ENCODE measurements at regions not wholly inside any gene's neighbourhood (a gene's known extent, or its start where the extent isn't known, plus 50 kb on each side); places are given as distances from the start of the nearest gene placed in this dataset.

- TF ChIP-seq CTCF (conservative IDR thresholded peaks at IDR 0.05) (no peak), ZFX (IDR thresholded peaks at IDR 0.05) (no peak)
- H3K27ac ChIP-seq, result no peak overlapping the region
These were observed 238.5 kb upstream of the CSF3R start for GRCh38 chr1:36721261-36721660.

GRCh38 chr1:36717431-36717830 lies 234.7 kb upstream of the CSF3R start:
- no peak overlapping the region for H3K27ac ChIP-seq
- TF ChIP-seq CTCF (conservative IDR thresholded peaks at IDR 0.05), result no peak

GRCh38 chr1:36715797-36716196 lies 233.1 kb upstream of the CSF3R start:
- TF ChIP-seq CTCF (conservative IDR thresholded peaks at IDR 0.05) (no peak), ZFX (IDR thresholded peaks at IDR 0.05) (no peak)
- no peak overlapping the region for H3K27ac ChIP-seq

- no peak for TF ChIP-seq CTCF (conservative IDR thresholded peaks at IDR 0.05)
- no peak for TF ChIP-seq ZFX (IDR thresholded peaks at IDR 0.05)
- H3K27ac ChIP-seq, result no peak overlapping the region
These were observed 231.6 kb upstream of the CSF3R start for GRCh38 chr1:36714301-36714700.

- H3K27ac ChIP-seq, result no peak overlapping the region
- TF ChIP-seq ZFX (IDR thresholded peaks at IDR 0.05) (no peak), CTCF (conservative IDR thresholded peaks at IDR 0.05) (no peak)
These were observed 228.8 kb upstream of the CSF3R start for GRCh38 chr1:36711480-36711879.

- no peak overlapping the region for H3K27ac ChIP-seq
- TF ChIP-seq ZFX (IDR thresholded peaks at IDR 0.05), result no peak
- no peak for TF ChIP-seq CTCF (conservative IDR thresholded peaks at IDR 0.05)
These were observed 228.2 kb upstream of the CSF3R start for GRCh38 chr1:36710951-36711350.

- TF ChIP-seq CTCF (conservative IDR thresholded peaks at IDR 0.05), result no peak
- TF ChIP-seq ZFX (IDR thresholded peaks at IDR 0.05), result no peak
- no peak overlapping the region for H3K27ac ChIP-seq
These were observed 227.3 kb upstream of the CSF3R start for GRCh38 chr1:36709869-36710481.

Measured in C4-2B (cell line).